ENCODE measurements at regions not wholly inside any gene's neighbourhood (a gene's known extent, or its start where the extent isn't known, plus 50 kb on each side); places are given as distances from the start of the nearest gene placed in this dataset.

DNA sequence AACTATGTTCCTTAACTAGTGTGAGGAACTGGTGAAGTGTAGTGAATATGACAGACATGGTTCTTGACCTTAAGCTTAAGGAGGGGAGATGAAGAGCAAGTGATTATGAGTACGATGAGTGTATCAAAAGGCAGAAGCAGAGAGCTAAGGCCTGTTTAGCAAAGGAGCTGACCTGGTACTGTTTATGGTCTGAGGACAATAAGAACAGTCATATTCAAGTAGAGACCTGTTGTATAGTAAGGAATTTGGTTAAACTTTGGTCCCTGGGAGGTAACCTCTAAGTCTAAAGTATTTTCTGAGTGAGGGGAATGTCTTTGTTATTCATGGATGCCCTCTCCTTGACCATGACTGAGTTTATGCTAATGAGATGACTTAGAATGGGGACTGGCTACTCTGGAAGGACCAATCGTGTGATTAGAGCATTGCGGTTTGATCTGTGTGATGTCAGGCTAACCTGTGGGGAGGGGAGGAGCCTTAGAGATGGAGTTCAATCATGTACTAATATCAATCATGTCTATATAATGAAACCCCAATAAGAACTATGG, 389.3 kb downstream of the BMP4 start:
- TF ChIP-seq CTCF (conservative IDR thresholded peaks at IDR 0.05 in 1 of 2, IDR thresholded peaks at IDR 0.05 in 1 of 2; ENCODE audit: low read depth in 1 of 2, low read length in 2 of 2): no peak
- no peak for TF ChIP-seq EZH2 (IDR thresholded peaks at IDR 0.05; ENCODE audit: low read length, missing control alignments)

Measured in fibroblast of lung (primary cell).